ENCODE measurements at regions not wholly inside any gene's neighbourhood (a gene's known extent, or its start where the extent isn't known, plus 50 kb on each side); places are given as distances from the start of the nearest gene placed in this dataset.
"Not testable (repeated sequence)": the region's sequence is repeated elsewhere in the genome, so short reads cannot be mapped to it uniquely, and the experiment has no call there.

DNA sequence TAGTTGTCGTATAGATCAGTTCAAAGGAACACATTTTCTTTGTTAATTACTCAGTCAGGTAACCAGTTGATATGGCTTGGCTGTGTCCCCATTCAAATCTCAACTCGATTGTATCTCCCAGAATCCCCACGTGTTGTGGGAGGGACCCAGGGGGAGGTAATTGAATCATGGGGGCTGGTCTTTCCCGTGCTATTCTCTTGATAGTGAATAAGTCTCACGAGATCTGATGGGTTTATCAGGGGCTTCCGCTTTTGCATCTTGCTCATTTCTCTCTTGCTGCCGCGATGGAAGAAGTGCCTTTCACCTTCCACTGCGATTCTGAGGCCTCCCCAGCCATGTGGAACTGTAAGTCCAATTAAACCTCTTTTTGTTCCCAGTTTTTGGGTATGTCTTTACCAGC lies 58.2 kb upstream of the RALGPS2 start:
- H3K9ac ChIP-seq (ENCODE audit: low read length in 5 of 5); H3K36me3 ChIP-seq (ENCODE audit: control insufficient read depth in 5 of 5, insufficient read depth in 5 of 5, low read length in 5 of 5); H3K27me3 ChIP-seq (ENCODE audit: control insufficient read depth in 5 of 5, insufficient read depth in 4 of 5, low read length in 5 of 5); H3K4me1 ChIP-seq (ENCODE audit: control insufficient read depth in 5 of 5, insufficient read depth in 5 of 5, low read length in 5 of 5); H3K4me3 ChIP-seq (ENCODE audit: low read depth in 1 of 5, low read length in 5 of 5); H3K9me3 ChIP-seq (ENCODE audit: control insufficient read depth in 5 of 5, low read length in 5 of 5); H3K27ac ChIP-seq (ENCODE audit: low read depth, low read length): not testable (repeated sequence)

DNA sequence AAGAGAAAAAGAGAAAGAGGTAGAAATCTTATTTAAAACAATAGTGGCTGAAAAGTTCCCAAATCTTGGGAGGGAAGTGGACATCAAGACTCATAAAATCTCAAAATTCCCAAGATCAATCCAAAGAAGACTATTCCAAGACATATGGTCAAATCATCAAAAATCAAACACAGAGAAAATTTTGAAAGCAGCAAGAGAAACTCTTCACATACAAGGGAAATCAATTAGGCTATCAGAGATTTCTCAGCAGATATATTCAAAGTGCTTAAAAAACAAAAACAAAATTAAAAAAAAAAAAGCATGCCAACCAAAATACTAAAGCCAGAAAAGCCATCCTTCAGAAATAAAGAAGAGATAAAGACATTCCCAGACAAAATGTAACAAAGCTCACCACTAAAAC lies 52.6 kb upstream of the RALGPS2 start:
- Histone ChIP-seq H3K4me1 (ENCODE audit: control insufficient read depth in 5 of 5, insufficient read depth in 5 of 5, low read length in 5 of 5) (no peaks in the 10 kb centered on the region), H3K4me3 (ENCODE audit: low read depth in 1 of 5, low read length in 5 of 5) (no peak overlapping the region), H3K9ac (ENCODE audit: low read length in 5 of 5) (no peak overlapping the region), H3K27me3 (ENCODE audit: control insufficient read depth in 5 of 5, insufficient read depth in 4 of 5, low read length in 5 of 5) (no peaks in the 10 kb centered on the region), H3K27ac (ENCODE audit: low read depth, low read length) (no peak overlapping the region), H3K9me3 (ENCODE audit: control insufficient read depth in 5 of 5, low read length in 5 of 5) (peaks cover 0 to 8% (median 5%) of the 10 kb centered on the region in 5 donors), H3K36me3 (ENCODE audit: control insufficient read depth in 5 of 5, insufficient read depth in 5 of 5, low read length in 5 of 5) (no peaks in the 10 kb centered on the region)

DNA sequence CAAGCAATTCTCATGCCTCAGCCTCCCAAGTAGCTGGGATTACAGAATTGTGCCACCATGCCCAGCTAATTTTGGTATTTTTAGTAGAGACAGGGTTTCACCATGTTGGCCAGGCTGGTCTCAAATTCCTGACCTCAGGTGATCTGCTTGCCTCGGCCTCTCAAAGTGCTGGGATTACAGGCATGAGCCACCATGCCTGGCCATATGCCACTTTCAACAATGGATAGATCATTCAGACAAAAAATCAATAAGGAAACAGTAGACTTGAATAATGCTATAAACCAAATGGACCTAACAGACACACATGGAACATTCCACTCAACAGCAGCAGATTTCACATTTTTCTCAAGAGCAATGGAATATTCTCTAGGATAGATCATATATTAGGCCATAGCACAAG lies 50.5 kb upstream of the RALGPS2 start:
- H3K4me1 ChIP-seq (ENCODE audit: control insufficient read depth in 5 of 5, insufficient read depth in 5 of 5, low read length in 5 of 5); H3K27me3 ChIP-seq (ENCODE audit: control insufficient read depth in 5 of 5, insufficient read depth in 4 of 5, low read length in 5 of 5); H3K9ac ChIP-seq (ENCODE audit: low read length in 5 of 5); H3K27ac ChIP-seq (ENCODE audit: low read depth, low read length); H3K4me3 ChIP-seq (ENCODE audit: low read depth in 1 of 5, low read length in 5 of 5); H3K36me3 ChIP-seq (ENCODE audit: control insufficient read depth in 5 of 5, insufficient read depth in 5 of 5, low read length in 5 of 5); H3K9me3 ChIP-seq (ENCODE audit: control insufficient read depth in 5 of 5, low read length in 5 of 5): not testable (repeated sequence)

Measured in subcutaneous abdominal adipose tissue (tissue), 5 donors.